Inflammatory macrophage treated with lipopolysaccharide for 1 hour (primary cell): ENCODE measurements at regions not wholly inside any gene's neighbourhood (a gene's known extent, or its start where the extent isn't known, plus 50 kb on each side); places are given as distances from the start of the nearest gene placed in this dataset.
A peak's percentile ranks its signal among the peaks of the same experiment; 100 is the strongest.

Source experiments
- DNase-seq, 2 donors: peaks; one replicate each; pipeline ENCODE4 v3.0.0-alpha.2; 2020 to 2022

GRCh38 chr6:40973304-40973703 lies 65.7 kb downstream of the UNC5CL start:
- DNase-seq, result no peak

GRCh38 chr6:40972814-40973213 lies 66.2 kb downstream of the UNC5CL start:
- DNase-seq, result no peak

- DNase-seq, result no peak
Observed at GRCh38 chr6:40972190-40972589, 66.8 kb downstream of the UNC5CL start.

- DNase-seq, result no peak
Observed at GRCh38 chr6:40968620-40969164, 70.3 kb downstream of the UNC5CL start.

DNA sequence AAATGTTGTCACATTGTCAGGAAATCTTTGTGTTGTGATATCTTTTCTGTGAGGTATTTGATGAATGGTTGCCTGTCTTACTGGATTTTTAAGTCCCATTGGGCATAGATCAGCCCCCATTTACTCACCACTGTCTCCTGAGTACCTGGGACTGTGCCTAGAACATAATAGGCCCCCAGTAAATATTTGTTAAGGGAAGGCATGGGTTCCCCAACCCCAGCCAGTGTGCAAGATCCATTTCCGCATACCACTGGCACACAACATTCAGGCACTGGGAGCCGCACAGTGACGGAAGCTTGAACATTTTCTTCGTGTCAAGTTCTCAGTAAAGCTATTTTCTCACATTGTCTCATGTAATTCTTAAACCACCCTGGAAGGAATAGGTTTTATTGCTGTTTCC lies 72.2 kb downstream of the UNC5CL start:
- no peak for DNase-seq

GRCh38 chr6:40965046-40965445 lies 74.0 kb downstream of the UNC5CL start:
- no peak for DNase-seq

GRCh38 chr6:40963019-40963418 lies 76.0 kb downstream of the UNC5CL start:
- no peak for DNase-seq

GRCh38 chr6:40962241-40962640 lies 76.8 kb downstream of the UNC5CL start:
- peak; percentile 14 to 32 for DNase-seq

- no peak for DNase-seq
Observed at GRCh38 chr6:40961831-40962230, 77.2 kb downstream of the UNC5CL start.

GRCh38 chr6:40960742-40961430 lies 78.1 kb downstream of the UNC5CL start:
- DNase-seq, result no peak

- DNase-seq, result no peak
Observed at GRCh38 chr6:40959781-40960327, 79.2 kb downstream of the UNC5CL start.

- no peak for DNase-seq
Observed at GRCh38 chr6:40958738-40959137, 80.3 kb downstream of the UNC5CL start.

DNA sequence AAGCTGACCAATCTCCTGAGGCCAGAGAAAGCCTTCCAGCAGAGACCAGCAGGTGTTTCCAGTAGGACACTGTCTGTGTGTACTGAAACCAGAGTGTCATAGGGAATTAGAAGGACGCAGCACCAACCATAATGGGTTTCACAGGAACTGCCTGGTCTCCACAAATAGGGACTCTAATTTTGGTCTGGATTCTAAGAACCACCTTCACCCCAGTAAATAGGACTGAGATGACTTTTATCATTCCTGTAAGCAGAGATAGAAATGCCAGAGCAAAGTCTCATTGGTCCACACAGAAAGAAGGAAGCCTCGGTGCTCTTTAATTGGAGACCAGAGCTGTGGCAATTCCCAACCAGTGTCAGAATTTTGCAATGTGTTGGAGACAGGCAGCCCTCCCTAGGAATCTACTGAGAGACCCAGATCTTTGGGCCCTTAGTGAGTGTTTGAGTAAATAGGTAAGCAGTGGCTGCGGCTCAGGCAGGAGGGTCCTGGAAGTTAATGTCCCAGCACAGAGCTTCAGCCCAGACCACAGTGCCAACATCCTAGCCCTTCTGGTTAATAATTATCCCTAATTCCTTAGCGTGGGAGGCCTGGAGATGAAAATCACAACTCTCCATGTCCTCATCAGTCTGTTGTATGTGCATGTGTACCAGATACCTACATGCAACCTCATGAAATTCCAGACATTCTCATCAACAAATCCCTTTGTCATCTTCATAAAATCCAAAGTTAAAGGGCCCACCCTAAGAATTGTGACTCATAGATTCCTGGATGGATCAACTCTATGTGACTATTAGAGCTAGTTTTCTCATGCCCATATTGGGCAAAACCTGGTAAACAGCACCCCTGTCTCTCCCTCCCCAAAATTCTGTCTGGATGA lies 81.2 kb downstream of the UNC5CL start:
- DNase-seq, result no peak

GRCh38 chr6:40956936-40957335 lies 82.1 kb downstream of the UNC5CL start:
- no peak for DNase-seq

- no peak for DNase-seq
Observed at GRCh38 chr6:40955178-40955545, 83.9 kb downstream of the UNC5CL start.

DNA sequence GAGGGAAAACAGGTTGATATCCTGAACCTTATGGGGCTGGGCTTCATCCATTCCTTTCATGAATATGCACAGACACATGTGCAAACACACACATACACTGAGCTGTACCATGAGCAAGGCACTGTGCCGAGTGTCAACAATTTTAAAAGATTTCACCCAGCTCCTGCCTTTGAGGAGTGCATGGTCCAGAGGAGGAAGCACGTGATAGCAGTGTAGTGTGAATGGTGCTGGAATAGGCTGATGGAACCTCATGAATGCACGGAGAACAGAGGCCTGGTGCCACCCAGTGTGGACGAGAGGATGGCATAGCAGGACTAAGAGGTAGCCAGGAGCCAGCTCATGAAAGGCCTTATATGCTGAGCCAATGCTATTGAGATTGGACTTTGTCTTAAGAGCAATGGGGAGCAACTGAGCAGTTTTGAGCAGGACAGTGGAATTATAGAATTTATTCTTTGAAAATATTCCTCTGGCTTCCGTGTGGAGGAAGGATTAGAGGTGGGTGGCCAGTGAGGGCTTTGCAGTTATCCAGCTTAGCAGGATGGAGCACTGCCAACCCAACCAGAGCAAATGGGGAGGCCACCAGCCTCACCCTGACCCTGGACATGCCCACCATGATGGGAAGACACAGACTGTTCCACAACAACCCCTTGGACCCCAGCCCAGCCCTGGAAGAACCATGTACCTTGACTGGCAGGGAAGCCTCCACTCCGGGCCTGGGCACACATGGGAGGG lies 84.4 kb downstream of the UNC5CL start:
- DNase-seq, result no peak

GRCh38 chr6:40953486-40953885 lies 85.5 kb downstream of the UNC5CL start:
- DNase-seq, result no peak

GRCh38 chr6:40950986-40951698 lies 87.9 kb downstream of the UNC5CL start:
- no peak for DNase-seq

- DNase-seq, result no peak
Observed at GRCh38 chr6:40948570-40948969, 90.5 kb downstream of the UNC5CL start.

- no peak for DNase-seq
Observed at GRCh38 chr6:40947876-40948526, 91.0 kb downstream of the UNC5CL start.

DNA sequence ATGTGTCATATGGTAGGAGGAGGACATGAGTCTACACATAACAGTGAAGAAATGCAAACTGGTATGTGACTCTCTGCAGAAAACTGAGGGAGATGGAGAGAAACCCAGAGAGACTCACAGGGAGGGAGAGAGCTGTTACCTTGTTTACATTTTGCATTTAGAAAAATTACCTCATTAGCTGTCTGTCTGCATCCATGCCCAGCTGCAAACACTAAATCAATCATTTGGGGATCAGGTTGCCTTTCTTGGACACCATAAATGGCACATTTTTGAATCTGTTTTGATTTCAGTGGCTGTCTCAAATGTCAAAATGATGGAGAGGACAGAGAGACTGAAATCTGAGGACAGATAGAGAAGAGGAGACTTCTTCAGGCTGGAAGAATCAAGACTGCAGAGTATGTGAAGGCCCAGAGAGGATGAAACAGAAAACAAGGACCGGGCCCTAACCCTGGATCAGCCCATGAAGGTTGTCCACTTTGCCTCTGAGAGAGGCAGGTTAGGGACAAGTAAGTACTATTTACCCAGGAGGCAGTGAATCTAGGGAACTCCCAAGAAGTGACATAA lies 92.2 kb downstream of the UNC5CL start:
- DNase-seq, result no peak

GRCh38 chr6:40937491-40937890 lies 101.5 kb downstream of the UNC5CL start:
- no peak for DNase-seq
